Brain pericyte (primary cell): ENCODE measurements at regions not wholly inside any gene's neighbourhood (a gene's known extent, or its start where the extent isn't known, plus 50 kb on each side); places are given as distances from the start of the nearest gene placed in this dataset.

ENCODE experiments used
- DNase-seq: peaks from one replicate; pipeline ENCODE4 v3.0.0-alpha.2; 2012; ENCODE audit warnings: low read depth, low spot score

- DNase-seq = no peak
Observed at GRCh38 chr5:3825531-3826451, 230.2 kb downstream of the IRX1 start.

- no peak for DNase-seq
Observed at GRCh38 chr5:3827624-3828023, 232.0 kb downstream of the IRX1 start.

DNA sequence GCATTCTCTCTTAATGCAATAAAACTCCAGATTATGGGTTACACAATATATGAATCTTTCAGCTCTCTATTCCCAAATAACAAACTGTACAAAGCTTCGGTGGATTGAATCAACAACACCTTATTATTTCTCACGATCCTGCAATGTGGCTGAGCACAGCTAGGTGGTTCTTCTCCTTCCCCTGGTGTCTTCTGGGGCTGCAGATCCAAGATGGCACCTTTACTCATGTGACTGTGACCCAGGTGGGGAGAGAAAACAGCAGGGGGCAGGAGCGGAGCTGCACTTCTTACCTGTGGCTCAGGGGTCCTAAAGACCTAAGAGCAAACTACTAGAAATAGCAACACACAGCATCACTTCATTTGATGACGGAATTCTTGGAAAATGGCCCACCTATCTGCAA is 233.1 kb downstream of the IRX1 start:
- no peak for DNase-seq

GRCh38 chr5:3833566-3833965 is 237.9 kb downstream of the IRX1 start:
- no peak for DNase-seq

DNA sequence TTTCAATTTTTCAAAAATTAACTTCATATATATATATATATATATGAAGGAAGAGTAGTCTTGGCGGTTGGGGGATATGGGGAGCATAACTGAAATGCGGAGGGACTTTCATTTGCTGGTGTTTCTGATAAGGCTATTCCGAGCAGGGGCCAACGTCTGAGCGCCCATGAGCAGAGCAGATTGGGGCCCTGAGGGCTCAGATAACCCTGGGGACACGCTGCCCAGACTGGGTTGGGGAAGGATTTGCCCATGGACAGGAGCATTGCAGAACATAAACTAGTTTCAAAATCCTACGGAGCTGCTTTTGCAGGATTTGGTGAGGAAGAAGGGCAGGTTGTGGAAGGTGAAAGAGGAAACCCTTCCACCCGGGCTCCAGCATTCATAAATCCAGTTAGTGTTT is 240.2 kb downstream of the IRX1 start:
- DNase-seq = no peak

DNA sequence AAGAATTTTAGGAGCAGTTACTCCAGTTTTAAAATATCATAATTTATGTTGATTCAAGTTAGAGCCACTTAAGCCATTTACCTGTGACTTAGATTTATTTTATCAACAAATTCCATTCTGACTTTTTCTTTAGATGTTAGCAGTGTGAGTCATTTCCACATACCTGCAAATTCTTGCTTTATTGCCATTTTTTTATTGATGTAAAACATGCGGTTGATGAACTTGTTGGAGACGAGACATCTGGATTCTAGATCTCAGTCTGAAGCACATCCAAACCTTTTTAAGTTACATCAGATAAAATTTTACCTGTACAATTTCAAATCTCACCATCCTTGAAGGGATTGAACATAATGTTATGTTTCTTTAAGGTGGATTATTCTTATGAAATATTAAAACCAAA is 240.9 kb downstream of the IRX1 start:
- no peak for DNase-seq

DNA sequence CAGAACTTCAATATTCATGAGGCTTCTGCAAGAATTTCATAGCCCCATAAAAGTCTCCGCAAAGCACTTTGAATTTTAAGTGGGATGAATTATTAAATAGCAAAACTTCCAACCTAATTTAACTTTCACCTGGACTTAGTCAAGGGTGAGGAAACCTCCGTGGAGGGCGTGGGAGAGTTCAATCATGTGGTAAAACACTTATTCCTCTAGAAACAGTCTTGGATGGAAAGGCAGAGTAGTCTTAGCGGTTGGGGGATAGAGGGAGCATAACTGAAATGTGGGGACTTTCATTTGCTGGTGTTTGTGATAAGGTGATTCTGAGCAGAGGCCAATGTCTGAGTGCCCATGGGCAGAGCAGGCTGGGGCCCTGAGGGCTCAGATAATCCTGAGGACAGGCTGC is 241.9 kb downstream of the IRX1 start:
- DNase-seq = no peak

DNA sequence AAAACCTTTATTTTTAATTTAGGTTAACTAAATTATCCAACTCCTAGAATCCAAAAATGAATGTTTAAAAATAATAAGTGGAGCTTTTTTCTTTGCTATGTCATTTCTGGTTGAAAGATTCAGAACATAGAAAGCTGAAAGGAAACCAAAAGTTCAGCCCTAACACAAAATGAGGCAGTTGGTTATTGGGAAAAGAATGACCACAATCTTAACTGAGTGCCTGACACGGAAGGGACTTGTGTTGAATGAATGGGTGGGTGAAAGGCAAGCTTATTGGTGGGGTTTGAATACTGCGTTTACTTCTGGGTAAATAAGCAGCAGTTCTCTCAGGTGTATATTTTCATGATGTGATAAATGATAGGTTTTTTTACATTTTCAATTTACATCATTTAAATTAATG is 243.5 kb downstream of the IRX1 start:
- DNase-seq = no peak

DNA sequence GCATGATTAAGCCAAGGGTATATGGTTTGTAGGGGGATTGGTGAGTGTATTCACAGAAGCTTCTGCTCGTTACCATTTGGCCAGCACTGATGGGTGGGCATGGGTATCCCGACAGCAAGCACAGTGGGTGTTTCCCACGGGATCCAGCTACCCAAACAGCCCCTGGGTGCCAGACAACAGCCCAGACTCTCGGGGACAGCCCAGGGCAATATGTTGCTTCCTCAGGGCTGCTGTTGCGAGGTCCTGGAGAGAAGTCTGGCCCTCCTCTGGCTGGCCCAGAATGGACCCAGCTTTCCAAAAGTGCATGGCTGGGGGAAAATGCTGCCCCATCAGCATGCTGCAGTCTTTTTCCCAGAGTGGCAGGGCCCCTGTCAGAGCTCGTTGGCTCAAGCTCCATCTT is 247.0 kb downstream of the IRX1 start:
- no peak for DNase-seq

- no peak for DNase-seq
Observed at GRCh38 chr5:3843706-3844105, 248.1 kb downstream of the IRX1 start.

DNA sequence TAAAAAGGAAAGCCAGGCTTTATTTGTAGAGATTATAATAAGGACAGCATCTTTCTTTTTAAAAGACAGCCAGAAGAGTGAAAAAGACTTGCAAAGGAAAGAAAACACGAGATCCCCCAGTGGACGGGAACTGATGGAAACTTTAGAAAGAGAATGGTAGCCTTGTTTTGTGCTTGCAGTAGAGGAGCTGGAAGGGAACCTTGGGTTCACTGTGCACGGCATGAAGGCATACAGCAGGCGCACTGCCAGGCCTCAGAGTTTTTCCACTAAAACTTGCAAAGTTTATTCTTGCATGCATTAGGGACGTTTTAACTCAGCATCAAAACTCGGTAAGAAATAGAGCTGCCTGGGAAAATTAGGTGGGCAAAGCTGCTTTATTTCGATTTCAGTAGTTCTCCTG is 248.6 kb downstream of the IRX1 start:
- DNase-seq = no peak

GRCh38 chr5:3845230-3845629 is 249.6 kb downstream of the IRX1 start:
- no peak for DNase-seq

- no peak for DNase-seq
Observed at GRCh38 chr5:3852161-3852916, 256.7 kb downstream of the IRX1 start.

DNA sequence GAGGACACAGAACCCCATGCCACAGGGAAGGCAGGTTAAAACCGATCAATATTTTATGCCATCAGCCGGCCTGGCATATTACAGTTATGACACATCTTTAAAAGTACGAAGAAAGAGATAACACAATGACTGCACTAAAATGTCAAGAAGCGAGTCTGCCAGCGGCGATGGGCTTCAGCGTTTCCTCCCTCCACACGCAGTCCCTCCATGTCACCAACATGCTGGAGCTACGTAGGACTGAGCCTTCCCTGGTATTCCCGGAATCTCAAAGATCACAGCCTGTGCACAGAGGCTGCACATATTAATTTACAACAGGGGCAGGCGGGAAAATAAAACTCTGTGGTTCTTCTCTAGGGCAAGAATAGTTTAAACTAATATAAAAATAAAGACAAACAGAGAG is 257.7 kb downstream of the IRX1 start:
- DNase-seq = no peak

DNA sequence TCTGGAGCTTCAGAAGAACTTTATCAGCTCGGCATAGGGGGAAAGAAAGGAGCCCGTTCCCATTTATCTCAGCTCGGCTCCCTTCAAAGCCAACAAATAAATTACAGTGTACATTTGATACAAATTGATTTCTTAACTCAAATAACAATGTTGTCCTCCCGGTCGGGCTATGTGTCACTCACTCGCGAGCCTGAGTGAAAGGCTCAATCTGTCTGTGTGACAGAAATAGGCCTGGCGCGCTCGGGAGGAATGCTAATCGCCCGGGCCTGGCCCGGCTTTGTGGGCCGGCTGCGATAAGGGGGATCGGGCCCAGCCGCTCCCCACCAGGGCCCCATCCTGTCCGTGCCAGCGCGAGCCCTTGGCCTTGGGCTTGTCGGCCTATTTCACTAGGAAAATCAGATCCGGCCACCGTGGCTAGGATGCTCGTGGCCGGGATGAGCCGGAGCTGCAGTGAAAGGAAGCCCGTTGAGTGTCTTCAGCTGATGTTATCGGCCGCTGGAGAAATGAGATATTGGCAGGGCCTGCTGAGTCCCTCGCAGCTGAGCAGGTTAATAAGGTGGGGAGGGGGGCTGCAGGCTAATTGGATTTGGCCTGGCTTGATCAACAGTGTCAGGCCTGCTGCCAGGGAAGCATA is 258.7 kb downstream of the IRX1 start:
- DNase-seq = no peak

- no peak for DNase-seq
Observed at GRCh38 chr5:3856036-3856435, 260.4 kb downstream of the IRX1 start.

DNA sequence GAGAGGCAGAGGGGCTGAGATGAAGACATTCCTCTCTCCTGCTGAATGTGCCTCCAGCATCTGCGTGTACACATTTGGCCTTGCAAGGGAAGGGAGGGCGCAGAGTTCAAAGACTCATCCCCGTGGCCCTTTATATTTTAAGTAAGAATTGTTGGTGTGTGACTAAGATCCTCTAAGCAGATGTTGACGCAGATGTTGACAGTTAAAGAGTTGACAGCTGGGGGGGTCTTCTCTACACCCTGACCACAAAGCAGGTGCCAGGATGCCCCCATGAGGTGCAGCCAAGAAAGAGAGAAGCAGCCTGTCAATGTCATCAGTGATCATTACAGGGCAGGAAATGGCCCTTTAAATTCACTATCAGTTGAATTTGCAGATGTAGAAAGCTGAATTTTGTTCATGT is 262.9 kb downstream of the IRX1 start:
- no peak for DNase-seq

DNA sequence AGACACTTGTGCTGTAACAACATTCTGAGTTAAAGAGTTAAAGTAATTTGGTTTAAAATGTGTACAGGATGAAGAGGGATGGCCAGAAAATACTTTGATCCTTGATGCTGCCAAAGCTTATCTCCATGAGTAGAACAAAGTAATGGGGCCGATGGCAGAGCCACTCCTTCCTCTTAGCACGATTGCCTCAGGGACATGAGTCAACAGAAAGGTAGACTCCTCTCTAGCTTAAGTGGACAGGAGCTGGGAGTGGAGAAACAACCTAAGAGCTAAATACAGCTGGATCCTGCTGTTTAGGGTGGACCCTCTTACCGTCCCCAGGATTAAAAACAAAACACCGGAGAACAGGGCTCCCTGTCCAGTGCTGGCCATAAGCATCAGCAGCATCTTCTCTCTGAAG is 267.3 kb downstream of the IRX1 start:
- DNase-seq = no peak

DNA sequence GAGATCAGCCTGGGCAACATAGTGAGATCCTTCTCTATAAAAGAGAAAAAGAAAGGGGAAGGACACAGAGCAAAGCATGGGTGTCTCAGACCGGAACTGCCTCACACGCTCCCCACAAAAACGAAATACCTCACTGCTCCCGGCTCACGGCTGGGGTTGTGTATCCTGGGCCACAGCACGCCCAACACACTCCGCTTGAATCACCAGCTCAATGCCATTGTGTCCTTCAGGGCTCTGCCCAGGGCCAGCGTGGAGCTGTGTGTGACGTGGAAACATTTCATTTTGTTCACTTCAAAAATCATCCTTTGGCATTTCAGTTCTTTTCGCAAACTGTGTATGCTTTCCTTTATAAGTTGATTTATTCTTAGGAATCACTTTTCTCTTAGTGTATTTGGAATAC is 279.5 kb downstream of the IRX1 start:
- no peak for DNase-seq

- DNase-seq = no peak
Observed at GRCh38 chr5:3878267-3878666, 282.6 kb downstream of the IRX1 start.

- no peak for DNase-seq
Observed at GRCh38 chr5:3883040-3883439, 287.4 kb downstream of the IRX1 start.
